Sigmoid colon (tissue), 4 donors: ENCODE measurements at regions not wholly inside any gene's neighbourhood (a gene's known extent, or its start where the extent isn't known, plus 50 kb on each side); places are given as distances from the start of the nearest gene placed in this dataset.

Experiments
- POLR2A ChIP-seq, 2 donors: fragments of 450-650 bp; IDR thresholded peaks; one replicate each; pipeline ENCODE4 v1.6.1; 2016; ENCODE audit warnings: antibody characterized with exemption in 2 of 2, mild to moderate bottlenecking in 2 of 2, moderate library complexity in 2 of 2
- POLR2AphosphoS5 ChIP-seq, 4 donors: sonication (generic); formaldehyde crosslinking; IDR thresholded peaks; one replicate each; pipeline ENCODE4 v1.6.1; 2017; ENCODE audit warnings: antibody characterized with exemption in 4 of 4
- TF ChIP-seq, protein P1 (sequence below), 4 experiments: fragments of 450-650 bp in 3 of 4; fragments of 200-600 bp in 1 of 4; IDR thresholded peaks; one replicate each; pipeline ENCODE4 v1.5.1; 2016 to 2019; ENCODE audit warnings: antibody characterized with exemption in 4 of 4, mild to moderate bottlenecking in 3 of 4, moderate library complexity in 2 of 4

DNA sequence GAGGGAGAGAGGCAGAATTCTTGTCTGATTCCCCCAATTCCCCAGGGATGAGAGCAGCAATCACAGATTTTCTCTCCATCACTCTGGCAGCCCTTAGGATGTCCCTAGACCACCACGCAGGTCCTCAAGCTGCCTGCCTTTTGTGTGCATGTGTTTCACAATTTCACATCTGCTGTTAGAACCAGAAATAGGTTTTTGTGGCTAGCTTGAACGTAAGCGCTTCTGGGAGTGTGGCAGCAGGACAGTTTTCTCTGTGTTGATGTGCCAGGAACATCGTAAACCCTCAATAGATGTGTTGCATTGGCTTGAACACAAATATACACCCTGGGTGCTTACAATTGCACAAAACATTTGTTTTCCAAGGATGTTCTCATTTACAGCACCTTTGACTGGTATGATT, 78.8 kb upstream of the TMTC4 start:
- TF ChIP-seq POLR2AphosphoS5 (IDR thresholded peaks at IDR 0.05) = no peak
- TF ChIP-seq, protein P1, sequence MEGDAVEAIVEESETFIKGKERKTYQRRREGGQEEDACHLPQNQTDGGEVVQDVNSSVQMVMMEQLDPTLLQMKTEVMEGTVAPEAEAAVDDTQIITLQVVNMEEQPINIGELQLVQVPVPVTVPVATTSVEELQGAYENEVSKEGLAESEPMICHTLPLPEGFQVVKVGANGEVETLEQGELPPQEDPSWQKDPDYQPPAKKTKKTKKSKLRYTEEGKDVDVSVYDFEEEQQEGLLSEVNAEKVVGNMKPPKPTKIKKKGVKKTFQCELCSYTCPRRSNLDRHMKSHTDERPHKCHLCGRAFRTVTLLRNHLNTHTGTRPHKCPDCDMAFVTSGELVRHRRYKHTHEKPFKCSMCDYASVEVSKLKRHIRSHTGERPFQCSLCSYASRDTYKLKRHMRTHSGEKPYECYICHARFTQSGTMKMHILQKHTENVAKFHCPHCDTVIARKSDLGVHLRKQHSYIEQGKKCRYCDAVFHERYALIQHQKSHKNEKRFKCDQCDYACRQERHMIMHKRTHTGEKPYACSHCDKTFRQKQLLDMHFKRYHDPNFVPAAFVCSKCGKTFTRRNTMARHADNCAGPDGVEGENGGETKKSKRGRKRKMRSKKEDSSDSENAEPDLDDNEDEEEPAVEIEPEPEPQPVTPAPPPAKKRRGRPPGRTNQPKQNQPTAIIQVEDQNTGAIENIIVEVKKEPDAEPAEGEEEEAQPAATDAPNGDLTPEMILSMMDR (IDR thresholded peaks at IDR 0.05) = no peak
- no peak for TF ChIP-seq POLR2A (IDR thresholded peaks at IDR 0.05)
